ENCODE measurements at regions not wholly inside any gene's neighbourhood (a gene's known extent, or its start where the extent isn't known, plus 50 kb on each side); places are given as distances from the start of the nearest gene placed in this dataset.

DNA sequence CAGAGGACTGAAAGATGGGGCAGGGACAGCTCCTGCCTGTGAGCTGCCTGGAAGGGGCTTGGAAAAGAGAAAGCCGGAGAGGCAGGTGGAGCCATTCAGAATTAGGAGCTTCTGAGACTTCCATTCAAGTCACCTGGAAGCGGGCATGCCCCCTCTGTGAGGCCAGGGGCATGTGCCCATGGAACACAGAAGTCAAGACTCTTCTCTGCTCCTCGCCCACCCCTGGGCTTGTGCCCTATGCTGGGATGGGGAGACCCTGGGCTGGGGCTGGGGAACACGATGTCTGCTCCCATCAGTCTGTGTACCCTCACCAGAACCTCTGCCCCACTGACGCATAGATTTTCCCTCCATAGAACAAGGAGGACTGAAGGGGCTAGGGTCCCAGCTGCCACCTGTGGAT is 372.0 kb downstream of the SHANK2 start:
- TF ChIP-seq, protein P1, sequence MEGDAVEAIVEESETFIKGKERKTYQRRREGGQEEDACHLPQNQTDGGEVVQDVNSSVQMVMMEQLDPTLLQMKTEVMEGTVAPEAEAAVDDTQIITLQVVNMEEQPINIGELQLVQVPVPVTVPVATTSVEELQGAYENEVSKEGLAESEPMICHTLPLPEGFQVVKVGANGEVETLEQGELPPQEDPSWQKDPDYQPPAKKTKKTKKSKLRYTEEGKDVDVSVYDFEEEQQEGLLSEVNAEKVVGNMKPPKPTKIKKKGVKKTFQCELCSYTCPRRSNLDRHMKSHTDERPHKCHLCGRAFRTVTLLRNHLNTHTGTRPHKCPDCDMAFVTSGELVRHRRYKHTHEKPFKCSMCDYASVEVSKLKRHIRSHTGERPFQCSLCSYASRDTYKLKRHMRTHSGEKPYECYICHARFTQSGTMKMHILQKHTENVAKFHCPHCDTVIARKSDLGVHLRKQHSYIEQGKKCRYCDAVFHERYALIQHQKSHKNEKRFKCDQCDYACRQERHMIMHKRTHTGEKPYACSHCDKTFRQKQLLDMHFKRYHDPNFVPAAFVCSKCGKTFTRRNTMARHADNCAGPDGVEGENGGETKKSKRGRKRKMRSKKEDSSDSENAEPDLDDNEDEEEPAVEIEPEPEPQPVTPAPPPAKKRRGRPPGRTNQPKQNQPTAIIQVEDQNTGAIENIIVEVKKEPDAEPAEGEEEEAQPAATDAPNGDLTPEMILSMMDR (IDR thresholded peaks at IDR 0.05) = no peak
- TF ChIP-seq POLR2A (IDR thresholded peaks at IDR 0.05) = no peak
